Activated T-cell treated with anti-CD3 and anti-CD28 coated beads, Interleukin-2, amount 50 U/mL, for 4 hours (primary cell): ENCODE measurements at regions not wholly inside any gene's neighbourhood (a gene's known extent, or its start where the extent isn't known, plus 50 kb on each side); places are given as distances from the start of the nearest gene placed in this dataset.
A peak's percentile ranks its signal among the peaks of the same experiment; 100 is the strongest.
"Not testable (repeated sequence)": the region's sequence is repeated elsewhere in the genome, so short reads cannot be mapped to it uniquely, and the experiment has no call there.

Experiments used
- ATAC-seq, 2 donors: fragments of 200-7000 bp; cut with Tn5 transposase; one replicate each; pipeline ENCODE4 v1.10.0; 2021
- DNase-seq: peaks from one replicate; pipeline ENCODE4 v3.0.0-alpha.2; 2020
- H3K27me3 Mint-ChIP-seq: one replicate; pipeline ENCODE4 v1.8.0; 2021; ENCODE audit warnings: low read depth, mixed read lengths
- H3K36me3 Mint-ChIP-seq: one replicate; pipeline ENCODE4 v1.8.0; 2022; ENCODE audit warnings: mixed read lengths; ENCODE audit not compliant: insufficient read depth
- H3K4me1 Mint-ChIP-seq: one replicate; pipeline ENCODE4 v1.8.0; 2021; ENCODE audit warnings: low read depth, mixed read lengths
- H3K4me3 Mint-ChIP-seq: one replicate; pipeline ENCODE4 v1.8.0; 2021; ENCODE audit warnings: mild to moderate bottlenecking, moderate library complexity, mixed read lengths
- H3K9me3 Mint-ChIP-seq: one replicate; pipeline ENCODE4 v1.8.0; 2021; ENCODE audit warnings: mixed read lengths

DNA sequence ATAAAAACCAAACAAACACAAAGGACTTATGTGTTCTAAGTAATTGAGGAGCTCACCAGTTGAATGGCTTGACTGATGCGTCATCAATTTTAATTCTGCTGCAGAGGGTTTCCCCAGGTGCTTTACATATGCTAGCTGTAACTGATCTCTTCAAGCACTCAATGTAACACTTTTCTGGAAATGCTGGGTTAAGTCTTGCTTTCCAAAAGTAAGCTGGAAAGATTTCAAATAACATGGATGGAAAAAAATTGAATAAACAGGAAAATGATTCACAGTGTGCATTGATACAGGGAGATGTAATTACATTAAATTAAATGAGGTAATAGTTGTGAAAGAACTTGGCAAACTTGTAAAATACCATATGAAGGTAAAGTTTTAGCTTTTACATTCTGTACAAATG is 186.7 kb upstream of the WDFY3 start:
- Mint-ChIP-seq H3K9me3 (no peaks in the 10 kb centered on the region), H3K4me1 (no peaks in the 10 kb centered on the region), H3K36me3 (no peaks in the 10 kb centered on the region), H3K27me3 (no peaks in the 10 kb centered on the region), H3K4me3 (no peak overlapping the region)
- ATAC-seq: no peak
- no peak for DNase-seq

DNA sequence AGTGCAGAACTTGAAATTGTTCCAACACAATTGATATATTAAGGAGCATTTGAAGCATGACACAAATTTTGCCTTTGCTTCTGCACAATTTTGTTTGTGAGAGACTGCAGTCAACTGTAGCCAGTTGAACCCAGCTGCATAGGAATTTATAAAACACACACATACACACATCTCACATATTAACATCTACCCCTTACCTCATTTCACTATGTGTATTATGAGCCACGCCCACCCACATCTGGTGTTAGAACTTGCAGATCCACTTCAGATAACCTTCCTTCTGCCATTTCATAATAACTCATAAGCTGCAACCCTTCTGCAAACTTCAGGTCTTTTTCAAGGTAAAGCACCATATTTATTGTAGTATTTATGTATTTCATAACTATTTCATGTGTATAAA is 188.1 kb upstream of the WDFY3 start:
- Mint-ChIP-seq H3K4me3 (no peak overlapping the region), H3K4me1 (no peaks in the 10 kb centered on the region), H3K9me3 (no peaks in the 10 kb centered on the region), H3K27me3 (no peaks in the 10 kb centered on the region), H3K36me3 (no peaks in the 10 kb centered on the region)
- DNase-seq: no peak
- no peak for ATAC-seq

DNA sequence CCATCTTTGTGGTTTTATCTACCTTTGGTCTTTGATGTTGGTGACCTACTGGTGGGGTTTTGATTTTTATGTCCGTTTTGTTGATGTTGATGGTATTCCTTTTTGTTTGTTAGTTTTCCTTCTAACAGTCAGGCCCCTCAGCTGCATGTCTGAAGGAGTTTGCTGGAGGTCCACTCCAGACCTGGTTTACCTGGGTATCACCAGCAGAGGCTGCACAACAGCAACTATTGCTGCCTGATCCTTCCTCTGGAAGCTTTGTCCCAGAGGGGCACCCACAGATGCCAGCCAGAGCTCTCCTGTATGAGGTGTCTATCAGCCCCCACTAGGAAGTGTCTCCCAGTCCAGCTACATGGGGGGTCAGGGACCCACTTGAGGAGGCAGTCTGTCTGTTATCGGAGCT is 199.3 kb upstream of the WDFY3 start:
- DNase-seq (no peak), ATAC-seq (no peak)
- no peaks in the 10 kb centered on the region for H3K4me1 Mint-ChIP-seq
- H3K36me3 Mint-ChIP-seq: no peaks in the 10 kb centered on the region
- no peak overlapping the region for H3K4me3 Mint-ChIP-seq
- H3K9me3 Mint-ChIP-seq: peaks cover 11% of the 10 kb centered on the region
- H3K27me3 Mint-ChIP-seq: no peaks in the 10 kb centered on the region

- no peak for DNase-seq
Measured at GRCh38 chr4:85166318-85166717, 199.8 kb upstream of the WDFY3 start.

GRCh38 chr4:85168234-85168834 is 201.8 kb upstream of the WDFY3 start:
- no peak for DNase-seq
- no peaks in the 10 kb centered on the region for H3K27me3 Mint-ChIP-seq
- H3K4me3 Mint-ChIP-seq: no peak overlapping the region
- H3K36me3 Mint-ChIP-seq: no peaks in the 10 kb centered on the region
- H3K9me3 Mint-ChIP-seq: peaks cover 11% of the 10 kb centered on the region
- no peak for ATAC-seq
- H3K4me1 Mint-ChIP-seq: no peaks in the 10 kb centered on the region

More at GRCh38 chr4:85166318-85166717, 199.8 kb upstream of the WDFY3 start:
- no peak overlapping the region for H3K4me3 Mint-ChIP-seq
- H3K9me3 Mint-ChIP-seq: peaks cover 11% of the 10 kb centered on the region
- no peaks in the 10 kb centered on the region for H3K4me1 Mint-ChIP-seq
- no peak for ATAC-seq
- H3K27me3 Mint-ChIP-seq: no peaks in the 10 kb centered on the region
- no peaks in the 10 kb centered on the region for H3K36me3 Mint-ChIP-seq

DNA sequence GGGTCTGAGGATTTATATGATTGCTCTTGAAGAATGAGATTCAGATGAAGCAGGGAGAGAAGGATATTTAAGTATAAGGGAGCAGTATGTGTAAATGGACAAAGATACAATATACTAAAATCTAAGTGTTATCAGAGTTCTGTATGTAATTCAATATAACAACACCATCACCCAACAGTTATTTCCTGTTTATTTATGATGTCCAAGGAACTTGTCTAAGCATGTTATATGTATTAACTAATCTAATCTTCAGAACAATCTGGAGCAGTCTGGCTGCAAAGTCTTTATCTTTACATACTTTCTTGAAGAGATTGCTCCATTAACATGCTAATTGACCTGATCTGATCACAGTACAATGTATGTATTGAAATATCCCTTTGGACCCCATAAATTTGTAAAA is 203.8 kb upstream of the WDFY3 start:
- H3K27me3 Mint-ChIP-seq: no peaks in the 10 kb centered on the region
- no peaks in the 10 kb centered on the region for H3K4me1 Mint-ChIP-seq
- H3K4me3 Mint-ChIP-seq: no peak overlapping the region
- H3K36me3 Mint-ChIP-seq: no peaks in the 10 kb centered on the region
- DNase-seq: no peak
- no peak for ATAC-seq
- H3K9me3 Mint-ChIP-seq: peaks cover 8% of the 10 kb centered on the region

DNA sequence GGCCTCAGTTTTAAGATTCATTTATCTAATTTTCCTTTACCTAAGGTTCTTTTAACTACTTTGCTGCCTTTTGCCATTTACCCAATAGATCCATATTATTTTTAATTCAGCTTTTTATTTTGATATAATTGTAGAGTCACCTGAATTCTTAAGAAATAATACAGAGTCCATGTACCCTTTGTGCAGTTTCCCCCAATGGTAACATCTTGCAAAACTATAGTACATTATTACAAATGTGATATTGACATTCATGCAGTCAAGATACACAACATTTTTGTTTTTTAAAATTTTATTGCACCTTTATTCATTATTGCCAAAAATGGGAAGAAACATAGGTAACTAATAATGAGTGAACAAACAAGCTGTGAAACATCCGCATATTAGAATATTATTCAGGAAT is 208.7 kb upstream of the WDFY3 start:
- peaks cover 7% of the 10 kb centered on the region for H3K9me3 Mint-ChIP-seq
- DNase-seq: no peak
- H3K4me1 Mint-ChIP-seq: no peaks in the 10 kb centered on the region
- ATAC-seq: no peak
- H3K36me3 Mint-ChIP-seq: no peaks in the 10 kb centered on the region
- no peaks in the 10 kb centered on the region for H3K27me3 Mint-ChIP-seq
- no peak overlapping the region for H3K4me3 Mint-ChIP-seq

DNA sequence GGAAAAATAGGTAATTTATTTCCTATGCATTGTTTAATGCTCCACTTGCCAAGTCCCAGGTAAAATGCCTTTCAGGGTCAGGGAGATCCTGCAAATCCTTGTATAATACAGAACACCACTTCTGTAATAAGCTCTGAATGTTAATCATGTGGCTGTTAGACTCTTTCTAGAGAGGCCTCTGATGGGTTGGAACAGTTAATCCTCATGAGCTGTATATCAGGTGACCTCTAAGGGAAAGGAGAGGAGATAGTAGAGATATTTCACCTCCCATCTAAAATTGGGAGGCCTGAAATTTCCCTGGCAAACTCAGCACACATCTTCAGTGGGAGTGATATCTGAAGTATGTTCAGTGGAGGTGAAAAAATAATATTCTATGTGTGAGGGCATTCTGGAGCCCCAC is 210.6 kb upstream of the WDFY3 start:
- H3K4me1 Mint-ChIP-seq: no peaks in the 10 kb centered on the region
- no peaks in the 10 kb centered on the region for H3K36me3 Mint-ChIP-seq
- H3K9me3 Mint-ChIP-seq: peaks cover 7% of the 10 kb centered on the region
- H3K27me3 Mint-ChIP-seq: no peaks in the 10 kb centered on the region
- ATAC-seq (no peak), DNase-seq (no peak)
- no peak overlapping the region for H3K4me3 Mint-ChIP-seq

DNA sequence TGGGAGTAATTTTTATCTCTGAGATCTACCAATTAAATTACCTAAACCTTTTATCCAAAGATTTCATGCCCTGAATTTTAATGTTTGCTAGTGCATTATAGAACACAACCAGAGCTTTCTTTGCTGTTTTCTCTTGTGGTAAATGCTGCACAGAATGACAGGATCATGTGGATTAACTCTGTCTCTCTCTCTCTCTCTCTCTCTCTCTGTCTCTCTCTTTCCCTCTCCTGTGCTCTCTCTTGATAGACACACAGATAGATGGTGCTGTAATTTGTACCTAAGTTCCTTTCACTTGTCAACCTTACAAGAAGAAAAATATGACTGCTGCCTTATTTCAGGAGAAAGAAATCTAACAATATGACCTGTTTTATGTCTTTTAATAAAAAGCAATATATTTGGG is 211.2 kb upstream of the WDFY3 start:
- DNase-seq (no peak), ATAC-seq (no peak)
- H3K27me3 Mint-ChIP-seq: no peaks in the 10 kb centered on the region
- no peaks in the 10 kb centered on the region for H3K36me3 Mint-ChIP-seq
- peaks cover 7% of the 10 kb centered on the region for H3K9me3 Mint-ChIP-seq
- no peak overlapping the region for H3K4me3 Mint-ChIP-seq
- H3K4me1 Mint-ChIP-seq: no peaks in the 10 kb centered on the region

DNA sequence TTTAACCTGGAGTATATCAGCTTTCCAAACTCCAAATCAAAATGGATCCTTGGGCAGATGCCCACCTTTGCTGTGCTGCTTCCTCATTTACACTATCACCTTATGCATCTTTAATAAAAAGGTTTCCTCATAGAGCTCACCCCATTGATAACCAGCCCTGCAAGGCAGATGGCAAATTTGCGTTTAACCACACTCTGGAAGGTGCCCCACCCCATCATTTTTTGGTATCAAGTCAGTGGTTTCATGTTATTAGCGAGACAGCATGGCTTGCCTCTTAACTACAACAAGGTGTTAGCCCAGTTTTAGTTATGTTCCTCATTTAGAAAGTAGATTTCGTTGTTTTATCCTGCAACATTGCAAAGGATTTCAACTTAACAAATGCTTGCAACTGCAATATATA is 214.0 kb upstream of the WDFY3 start:
- Mint-ChIP-seq H3K27me3 (no peaks in the 10 kb centered on the region), H3K4me1 (no peaks in the 10 kb centered on the region), H3K4me3 (no peak overlapping the region), H3K36me3 (no peaks in the 10 kb centered on the region), H3K9me3 (peaks cover 7% of the 10 kb centered on the region)
- ATAC-seq (no peak), DNase-seq (no peak)

DNA sequence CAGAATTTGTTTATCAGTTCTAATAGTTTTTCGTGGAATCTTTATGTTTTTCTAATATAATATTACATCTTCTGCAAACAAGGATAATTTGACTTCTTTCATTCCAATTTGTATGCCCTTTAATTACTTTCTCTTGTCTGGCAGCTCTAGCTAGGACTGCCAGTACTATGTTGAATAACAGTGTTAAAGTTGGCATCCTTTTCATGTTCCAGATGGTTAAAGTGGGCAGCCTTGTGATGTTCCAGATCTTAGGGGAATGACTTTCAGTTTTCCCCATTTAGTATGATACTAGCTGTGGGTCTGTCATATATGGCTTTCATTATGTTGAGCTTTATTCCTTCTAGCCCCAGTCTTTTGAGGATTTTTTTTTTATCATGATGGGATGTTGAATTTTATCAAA is 220.6 kb upstream of the WDFY3 start:
- no peak for DNase-seq
- Mint-ChIP-seq H3K4me1 (no peaks in the 10 kb centered on the region), H3K4me3 (no peak overlapping the region), H3K36me3 (no peaks in the 10 kb centered on the region), H3K9me3 (peaks cover 12% of the 10 kb centered on the region), H3K27me3 (no peaks in the 10 kb centered on the region)
- ATAC-seq: no peak

DNA sequence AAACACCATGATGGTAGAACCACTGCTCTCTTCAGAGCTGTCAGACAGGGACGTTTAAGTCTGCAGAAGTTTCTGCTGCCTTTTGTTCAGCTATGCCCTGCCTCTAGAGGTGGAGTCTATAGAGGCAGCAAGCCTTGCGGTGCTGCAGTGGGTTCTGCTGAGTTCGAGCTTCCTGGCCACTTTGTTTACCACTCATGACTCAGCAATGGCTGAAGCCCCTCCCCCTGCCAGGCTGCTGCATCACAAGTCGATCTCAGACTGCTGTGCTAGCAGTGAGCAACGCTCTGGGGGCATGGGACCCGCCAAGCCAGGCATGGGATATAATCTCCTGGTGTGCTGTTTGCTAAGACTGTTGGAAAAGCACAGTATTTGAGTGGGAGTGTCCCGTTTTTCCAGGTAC is 229.5 kb upstream of the WDFY3 start:
- not testable (repeated sequence) for H3K4me1 Mint-ChIP-seq, H3K36me3 Mint-ChIP-seq, ATAC-seq, DNase-seq, H3K27me3 Mint-ChIP-seq, H3K4me3 Mint-ChIP-seq
- H3K9me3 Mint-ChIP-seq: peaks cover 23% of the 10 kb centered on the region

DNA sequence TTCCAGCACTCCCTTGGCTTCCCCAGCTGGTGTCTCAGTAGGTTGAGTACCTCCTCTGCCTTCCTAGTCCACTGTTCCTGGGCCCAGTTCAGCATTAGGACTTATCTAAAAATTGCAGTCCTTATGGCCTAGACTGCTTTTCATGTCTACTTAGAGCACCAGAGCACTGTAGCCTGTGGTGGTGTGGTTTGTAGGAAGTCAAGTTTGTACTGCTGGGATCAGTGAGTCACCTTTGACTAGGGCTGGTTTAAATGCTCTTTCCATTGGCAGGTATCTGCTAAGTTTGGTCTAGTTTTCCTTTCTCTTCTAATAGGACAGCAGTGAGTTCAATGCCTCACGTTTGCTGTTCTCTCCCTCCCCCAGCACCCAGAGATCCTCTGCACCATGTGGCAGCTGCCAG is 233.6 kb upstream of the WDFY3 start:
- Mint-ChIP-seq H3K4me1 (no peaks in the 10 kb centered on the region), H3K27me3 (no peaks in the 10 kb centered on the region), H3K9me3 (peaks cover 26% of the 10 kb centered on the region), H3K4me3 (no peak overlapping the region), H3K36me3 (no peaks in the 10 kb centered on the region)
- peak in 1 of 2 donors; percentile 30 for ATAC-seq
- no peak for DNase-seq

GRCh38 chr4:85209161-85209560 is 242.7 kb upstream of the WDFY3 start:
- ATAC-seq (no peak), DNase-seq (no peak)
- Mint-ChIP-seq H3K36me3 (no peaks in the 10 kb centered on the region), H3K9me3 (peaks cover 27% of the 10 kb centered on the region), H3K4me3 (no peak overlapping the region), H3K27me3 (no peaks in the 10 kb centered on the region), H3K4me1 (no peaks in the 10 kb centered on the region)

GRCh38 chr4:85210353-85210752 is 243.9 kb upstream of the WDFY3 start:
- no peaks in the 10 kb centered on the region for H3K27me3 Mint-ChIP-seq
- H3K4me3 Mint-ChIP-seq: no peak overlapping the region
- peaks cover 23% of the 10 kb centered on the region for H3K9me3 Mint-ChIP-seq
- DNase-seq: no peak
- no peaks in the 10 kb centered on the region for H3K36me3 Mint-ChIP-seq
- H3K4me1 Mint-ChIP-seq: no peaks in the 10 kb centered on the region
- no peak for ATAC-seq

- not testable (repeated sequence) for H3K27me3 Mint-ChIP-seq, H3K4me1 Mint-ChIP-seq, DNase-seq, H3K4me3 Mint-ChIP-seq, ATAC-seq, H3K36me3 Mint-ChIP-seq
- peaks cover 28% of the 10 kb centered on the region for H3K9me3 Mint-ChIP-seq
Measured at GRCh38 chr4:85216571-85216970, 250.1 kb upstream of the WDFY3 start.
